Glomerular visceral epithelial cell (primary cell): ENCODE measurements at regions not wholly inside any gene's neighbourhood (a gene's known extent, or its start where the extent isn't known, plus 50 kb on each side); places are given as distances from the start of the nearest gene placed in this dataset.

Experiments used
- DNase-seq: peaks from one replicate; pipeline ENCODE4 v3.0.0-alpha.2; 2016; ENCODE audit errors: extremely low spot score

DNA sequence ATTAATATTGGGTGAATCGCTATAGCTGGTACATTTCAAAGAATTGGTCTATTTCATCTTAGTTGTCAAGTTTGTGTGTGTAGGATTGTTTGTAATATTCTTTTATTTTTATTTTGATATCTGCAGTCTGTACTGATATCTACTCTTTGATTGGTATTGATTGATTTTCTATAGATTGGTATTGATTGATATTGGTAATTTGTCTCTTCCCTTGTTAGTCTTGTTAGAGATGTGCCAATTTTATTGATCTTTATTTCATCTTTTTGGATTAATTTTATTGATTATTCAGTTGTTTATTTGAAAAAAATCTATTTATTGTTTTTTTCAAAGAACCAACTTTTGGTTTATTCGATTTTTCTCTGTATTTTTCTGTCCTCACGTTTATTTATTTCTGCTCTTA lies 61.4 kb downstream of the TM2D3 start:
- no peak for DNase-seq

DNA sequence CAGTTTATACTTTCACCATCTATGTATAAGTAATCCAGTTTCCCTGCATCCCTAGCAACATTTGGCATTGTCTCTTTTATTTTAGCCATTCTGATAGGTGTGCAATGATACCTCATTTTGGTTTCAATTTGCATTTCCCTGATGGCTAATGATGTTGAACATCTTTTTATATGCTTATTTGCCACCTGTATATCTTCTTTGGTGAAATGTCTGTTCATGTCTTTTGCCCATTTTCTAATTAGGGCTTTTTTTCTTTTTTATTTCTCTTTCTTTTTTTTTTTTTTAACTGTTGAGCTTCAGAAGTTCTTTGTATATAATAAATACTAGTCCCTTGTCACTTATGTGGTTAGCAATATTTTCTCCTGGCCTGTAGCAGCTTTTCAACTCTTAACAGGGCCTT lies 68.9 kb downstream of the TM2D3 start:
- DNase-seq, result no peak

DNA sequence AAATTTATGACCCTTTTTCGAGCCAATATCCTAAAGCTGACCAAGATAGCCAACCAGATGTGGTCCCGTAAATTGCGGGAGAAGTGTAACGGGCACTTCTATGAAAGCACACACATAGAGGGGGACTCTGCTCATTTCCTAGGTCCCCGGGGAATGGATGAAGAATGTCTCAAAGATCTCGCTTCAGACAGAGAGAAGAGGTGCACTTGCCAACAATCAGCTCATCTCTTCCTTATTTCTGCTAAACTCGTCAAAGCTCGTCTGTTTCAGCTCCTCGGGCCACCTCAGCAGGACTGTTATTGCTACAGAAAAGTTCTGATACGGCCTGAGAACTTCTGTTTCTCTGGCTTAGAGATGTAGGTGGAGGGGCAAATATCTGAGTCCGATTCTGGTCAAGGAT lies 71.8 kb downstream of the TM2D3 start:
- no peak for DNase-seq

DNA sequence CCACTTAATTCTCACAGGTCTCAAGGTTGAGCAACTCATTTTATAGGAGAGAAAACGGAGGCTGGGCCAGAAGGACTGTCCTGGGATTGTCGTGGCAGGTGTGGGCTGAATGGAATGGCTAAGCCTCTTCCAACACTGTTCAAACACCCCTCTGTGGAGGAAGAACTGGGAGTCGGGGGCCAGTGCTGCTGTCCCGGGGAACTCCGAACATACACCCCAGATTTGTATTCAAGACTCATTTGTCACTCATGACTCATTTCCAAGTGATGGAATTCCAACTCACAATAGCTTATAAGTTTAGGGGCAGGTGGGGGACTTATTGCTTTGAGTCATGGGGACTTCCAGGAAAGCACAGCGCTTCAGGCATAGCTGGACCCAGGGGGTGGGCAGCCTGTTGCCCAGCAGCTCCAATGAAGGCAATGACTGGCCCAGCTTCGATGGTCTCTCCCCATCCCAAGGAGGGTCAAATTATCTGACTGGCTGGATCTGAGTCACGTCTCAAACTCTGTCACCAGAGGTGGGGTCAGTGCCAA lies 72.5 kb downstream of the TM2D3 start:
- DNase-seq, result peak; percentile 50

DNA sequence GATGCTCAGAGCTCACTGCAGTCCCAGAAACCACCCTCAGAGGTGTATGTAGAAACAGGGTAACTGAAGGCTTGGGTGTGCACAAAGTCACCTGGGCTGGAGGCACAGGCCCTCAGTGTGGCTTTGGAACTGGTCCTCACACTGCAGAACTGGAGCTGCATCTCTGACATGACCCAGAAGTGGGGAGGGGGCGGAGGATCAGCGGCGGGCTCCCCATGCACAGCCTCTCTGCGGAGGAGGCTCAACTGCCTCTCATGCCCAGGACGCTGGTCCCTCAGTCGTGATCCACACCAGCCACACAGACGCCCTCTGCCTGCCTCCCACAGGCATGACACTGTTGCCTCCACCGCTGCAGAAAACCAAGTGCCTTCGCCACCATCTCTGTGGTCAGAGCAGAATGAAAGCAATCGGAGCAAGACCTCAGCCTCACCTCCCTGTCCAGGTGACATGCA lies 73.7 kb downstream of the TM2D3 start:
- no peak for DNase-seq

DNA sequence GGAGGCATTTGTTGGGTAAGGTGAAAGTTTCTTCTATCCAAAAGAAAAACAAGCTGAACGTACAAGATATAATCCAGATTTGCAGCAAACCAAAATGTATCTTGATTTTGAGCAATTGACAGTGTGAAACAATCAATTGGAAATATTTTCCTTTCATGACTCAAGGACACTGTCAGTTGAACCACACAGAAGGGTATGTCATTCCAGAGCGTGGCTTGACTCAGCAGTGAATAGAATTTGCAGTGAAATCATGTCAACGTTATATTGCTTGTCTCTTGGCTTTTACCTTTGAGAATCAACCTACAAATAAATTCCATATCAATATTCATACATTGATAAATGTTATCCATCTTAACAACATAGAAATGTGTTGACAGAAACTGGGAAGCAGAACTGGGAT lies 78.2 kb downstream of the TM2D3 start:
- DNase-seq, result no peak

DNA sequence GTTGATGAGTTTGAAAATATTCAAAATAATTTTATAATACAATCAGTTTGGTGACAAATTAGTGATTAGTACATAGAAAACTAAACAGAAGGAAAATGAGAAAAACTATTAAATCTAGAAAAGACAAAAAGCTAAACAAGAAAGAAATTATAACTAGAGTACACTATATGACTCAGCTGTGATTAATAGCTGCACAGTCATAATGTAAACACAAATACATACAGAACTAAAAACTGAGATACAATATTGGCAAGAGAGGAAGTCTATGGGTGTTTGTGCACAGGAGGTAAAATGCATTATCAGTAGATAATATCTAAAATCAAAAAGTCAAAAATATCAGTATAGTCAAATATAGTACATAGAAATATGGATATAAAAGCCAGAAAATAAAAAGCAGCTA lies 80.7 kb upstream of the PCSK6 start:
- no peak for DNase-seq

DNA sequence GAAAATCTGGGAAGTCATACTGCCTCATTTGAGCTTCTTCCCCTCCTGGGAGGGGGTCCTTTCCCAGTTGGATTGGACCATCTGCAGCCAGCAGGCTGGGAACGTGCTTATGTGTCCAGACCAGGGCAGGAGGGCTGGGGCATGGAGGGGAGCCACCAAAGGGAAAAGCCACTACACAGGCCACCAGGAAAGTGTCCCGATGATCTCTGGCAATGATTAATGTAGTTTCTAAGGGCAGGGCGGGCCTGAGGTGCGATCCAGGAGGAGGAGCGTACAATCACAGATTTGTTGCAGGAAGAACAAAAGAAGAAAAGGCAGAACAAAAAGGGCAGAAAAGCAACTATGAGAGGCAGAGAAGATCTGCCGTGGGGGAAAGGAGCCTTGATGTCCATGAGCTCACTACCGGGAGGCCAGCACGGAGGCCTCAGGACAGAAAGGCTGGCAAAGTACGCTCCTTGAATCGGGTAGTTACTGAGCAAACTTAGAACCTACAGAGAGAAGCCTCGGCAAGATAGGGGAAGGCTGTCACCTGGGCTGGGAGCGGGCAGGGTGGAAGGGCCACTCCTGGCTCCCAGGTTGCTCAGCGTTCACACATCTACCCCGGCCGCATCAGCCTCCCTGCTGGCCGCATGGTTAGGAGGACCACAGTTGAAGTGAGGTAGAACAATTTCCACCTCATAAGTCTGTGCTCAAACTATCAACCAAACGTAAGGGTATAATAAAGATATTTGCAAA lies 79.5 kb upstream of the PCSK6 start:
- DNase-seq, result no peak

DNA sequence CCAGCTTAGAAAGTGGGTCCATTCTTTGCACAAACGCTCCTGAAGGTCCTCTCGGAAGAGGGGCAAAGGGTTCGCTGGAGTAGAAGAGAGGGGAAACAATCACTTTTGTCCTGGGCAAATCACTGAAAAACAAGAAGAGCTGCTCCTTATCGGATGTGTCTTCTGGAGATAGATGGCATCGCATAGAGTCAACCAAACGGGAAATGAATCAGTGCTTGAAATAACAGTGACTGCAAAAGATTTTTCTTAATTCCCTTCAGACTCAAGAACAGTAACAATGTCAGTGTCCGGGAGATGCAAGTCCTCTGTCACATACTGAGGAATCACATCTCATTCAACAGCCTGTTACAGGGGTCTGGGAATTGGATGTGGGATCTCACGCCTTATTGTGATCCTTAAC lies 78.8 kb upstream of the PCSK6 start:
- DNase-seq, result no peak

DNA sequence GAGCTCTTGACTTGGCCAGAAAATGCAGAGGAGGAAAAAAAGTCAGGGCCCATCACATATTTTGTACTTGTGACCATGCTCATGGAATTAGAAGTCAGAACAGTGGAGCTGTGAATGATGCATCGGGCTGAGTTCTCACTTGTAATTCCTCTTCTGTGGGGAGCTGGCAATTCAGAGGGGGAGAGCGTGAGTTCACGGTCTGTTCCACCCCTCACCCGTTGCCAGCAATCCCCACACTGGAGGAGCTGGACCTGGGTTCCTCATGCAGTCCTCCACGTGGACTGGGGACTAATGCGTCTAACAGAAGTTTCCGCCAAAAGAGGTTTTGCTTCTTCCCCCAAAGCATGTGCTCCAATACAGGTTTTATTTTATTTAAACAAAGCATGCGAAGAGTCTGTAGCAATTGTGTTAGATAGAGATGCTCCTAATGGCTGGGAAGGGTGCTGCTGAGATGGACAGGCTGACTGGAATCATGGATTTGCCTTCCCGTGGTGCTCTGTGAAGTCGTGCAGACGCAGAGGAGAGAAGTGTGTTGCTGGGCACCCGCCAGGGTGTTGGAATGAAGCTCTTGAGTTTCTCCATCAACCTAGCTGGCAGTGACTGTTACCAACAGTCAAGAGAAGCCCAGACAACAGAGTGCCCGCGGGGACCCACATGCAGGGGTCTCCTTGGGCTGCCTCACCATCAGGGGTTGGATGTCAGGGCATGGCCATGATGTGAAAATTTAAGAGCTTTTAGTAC lies 77.4 kb upstream of the PCSK6 start:
- no peak for DNase-seq

DNA sequence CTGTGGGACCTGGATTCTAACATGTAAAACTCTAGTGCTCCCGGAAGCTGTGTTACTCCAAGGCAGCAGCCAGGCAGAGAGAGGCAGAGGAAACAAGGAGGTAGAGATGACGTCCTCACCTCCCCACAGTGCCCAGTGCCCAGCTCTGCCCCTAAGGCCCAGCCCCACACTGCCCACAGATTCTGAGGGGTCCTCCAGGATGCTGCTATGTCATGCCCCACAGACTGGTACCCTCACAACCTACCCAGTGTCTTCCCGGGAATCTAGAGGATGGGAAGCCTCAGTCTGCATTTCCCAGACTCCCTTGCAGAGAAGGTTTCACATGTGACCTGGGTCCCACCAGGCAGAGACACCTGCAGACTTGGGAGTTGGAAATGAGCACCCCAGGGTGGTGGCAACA lies 75.9 kb upstream of the PCSK6 start:
- DNase-seq, result no peak

DNA sequence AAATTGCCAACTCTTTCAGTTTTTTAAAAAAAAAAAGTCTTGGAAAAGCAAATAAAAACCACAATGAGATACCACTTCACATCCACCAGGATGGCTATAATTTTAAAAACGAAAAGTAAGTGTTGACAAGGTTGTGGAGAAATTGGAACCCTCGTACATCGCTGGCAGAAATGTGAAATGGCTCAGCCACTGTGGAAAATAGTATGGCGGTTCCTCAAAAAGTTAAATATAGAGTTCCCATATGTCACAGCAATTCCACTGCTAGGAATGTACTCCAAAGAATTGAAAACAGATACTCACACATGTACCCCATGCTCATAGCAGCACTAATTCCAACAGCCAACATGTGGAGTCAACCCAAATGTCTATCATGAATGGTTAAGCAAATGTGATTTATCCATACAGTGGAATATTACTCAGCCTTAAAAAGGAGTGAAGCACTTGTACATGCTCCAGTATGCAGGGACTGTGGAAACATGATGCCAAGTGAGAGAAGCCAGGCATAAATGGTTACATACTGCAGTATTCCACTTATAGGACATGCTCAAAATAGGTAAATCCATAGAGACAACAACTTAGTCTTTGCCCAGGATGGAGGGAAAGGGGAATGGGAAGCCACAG lies 73.8 kb upstream of the PCSK6 start:
- DNase-seq, result no peak

DNA sequence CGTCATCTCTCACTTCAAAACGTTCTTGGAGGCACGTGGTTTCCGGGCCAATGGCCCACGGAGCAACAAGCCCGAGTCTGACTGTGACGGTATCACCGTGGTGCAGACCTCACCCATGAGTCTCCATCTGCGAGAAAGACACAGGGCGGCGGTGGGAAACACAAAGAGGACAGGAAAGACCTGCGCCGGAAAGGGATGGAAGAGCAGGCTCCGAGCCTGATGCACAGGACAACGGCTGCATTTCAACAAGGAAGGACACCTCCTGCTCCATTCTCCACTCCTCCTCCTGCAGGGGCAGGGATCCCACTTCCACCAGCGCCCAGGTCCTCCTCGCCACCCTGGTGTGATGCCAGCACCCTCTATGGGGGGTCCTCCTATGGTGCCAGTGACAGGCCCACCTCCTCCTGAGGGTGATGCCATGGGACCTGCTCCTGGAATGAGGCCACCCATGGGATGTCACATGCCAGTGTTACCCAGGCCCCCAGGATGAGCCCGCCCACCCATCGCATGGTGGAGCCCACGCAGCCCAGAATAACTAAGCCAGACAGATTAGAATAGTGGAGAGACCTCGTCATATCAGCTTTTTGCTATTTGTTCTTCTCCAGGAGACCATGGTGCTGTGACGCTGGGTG lies 73.0 kb upstream of the PCSK6 start:
- no peak for DNase-seq

DNA sequence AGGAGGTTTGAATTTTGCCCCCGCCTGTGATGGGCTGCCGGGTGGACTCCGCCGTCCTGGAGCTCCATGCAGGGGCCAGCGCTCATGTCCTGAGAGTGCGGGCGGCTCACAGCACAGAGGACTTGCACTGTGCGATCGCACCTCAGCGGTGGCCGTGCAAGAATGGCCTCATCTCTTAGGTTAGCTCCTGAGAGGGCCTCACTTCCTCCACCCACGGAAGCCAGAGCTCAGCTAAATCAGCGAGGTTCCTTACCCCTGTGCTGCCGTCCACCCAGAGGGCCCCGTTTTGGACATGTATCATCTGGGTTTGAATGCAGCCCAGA lies 72.0 kb upstream of the PCSK6 start:
- DNase-seq, result no peak

DNA sequence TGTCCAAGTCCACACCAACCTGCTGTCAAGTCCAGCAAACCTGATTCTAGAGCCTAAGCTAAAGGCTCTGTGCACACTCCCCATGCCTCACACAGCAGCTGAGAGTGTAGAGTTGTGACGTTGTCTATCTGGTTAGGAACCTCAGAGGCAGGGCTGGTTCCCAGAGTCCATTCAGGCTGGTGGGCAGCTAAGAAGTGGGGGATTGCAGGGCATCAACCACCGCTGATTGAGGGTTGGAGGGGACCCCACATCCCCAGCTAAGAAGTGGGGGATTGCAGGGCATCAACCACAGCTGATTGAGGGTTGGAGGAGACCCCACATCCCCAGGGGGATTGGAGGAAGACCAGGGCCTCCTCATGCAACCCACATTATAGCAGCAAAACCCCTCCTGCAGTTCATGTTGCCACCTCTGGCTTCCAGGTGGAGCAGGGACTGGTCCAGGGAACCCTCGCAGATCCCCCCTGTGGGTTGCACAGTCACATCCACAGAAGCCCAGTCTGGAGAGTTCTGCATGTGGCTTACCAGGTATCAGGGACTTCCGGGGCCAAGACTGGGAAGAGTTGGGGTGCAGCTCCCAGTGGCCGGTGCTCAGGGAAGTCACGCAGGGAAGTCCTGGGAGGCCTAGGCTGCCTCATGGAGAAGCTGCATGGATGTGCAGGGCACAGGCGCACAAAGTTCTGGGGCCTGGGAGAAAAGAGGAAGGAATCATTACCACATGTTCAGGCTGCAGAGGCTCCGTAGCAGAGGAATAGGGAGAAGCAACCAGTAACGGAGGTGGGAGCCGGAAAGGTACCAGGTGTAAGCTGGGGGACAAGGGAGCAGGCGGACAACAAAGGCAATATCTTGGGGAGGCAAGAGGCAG lies 71.4 kb upstream of the PCSK6 start:
- no peak for DNase-seq

DNA sequence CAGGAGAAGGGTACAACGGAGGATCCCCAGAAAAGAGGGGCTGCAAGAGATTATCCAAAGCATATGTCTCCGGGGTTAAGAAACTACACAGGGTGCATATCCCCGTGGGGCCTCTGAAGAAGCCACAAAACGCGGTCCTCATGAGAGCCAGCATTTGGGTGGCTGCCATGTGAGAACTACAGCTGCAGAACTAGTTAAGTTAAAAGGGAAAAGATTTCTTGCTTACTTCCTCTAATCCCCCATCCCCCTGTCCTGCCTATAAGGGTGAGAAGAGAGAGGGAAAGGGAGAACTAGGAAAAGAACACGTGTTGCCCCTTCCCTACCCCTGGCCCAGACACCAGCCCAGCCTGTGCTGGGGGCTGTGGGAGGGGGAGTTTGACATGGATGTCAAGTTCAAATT lies 70.4 kb upstream of the PCSK6 start:
- no peak for DNase-seq

DNA sequence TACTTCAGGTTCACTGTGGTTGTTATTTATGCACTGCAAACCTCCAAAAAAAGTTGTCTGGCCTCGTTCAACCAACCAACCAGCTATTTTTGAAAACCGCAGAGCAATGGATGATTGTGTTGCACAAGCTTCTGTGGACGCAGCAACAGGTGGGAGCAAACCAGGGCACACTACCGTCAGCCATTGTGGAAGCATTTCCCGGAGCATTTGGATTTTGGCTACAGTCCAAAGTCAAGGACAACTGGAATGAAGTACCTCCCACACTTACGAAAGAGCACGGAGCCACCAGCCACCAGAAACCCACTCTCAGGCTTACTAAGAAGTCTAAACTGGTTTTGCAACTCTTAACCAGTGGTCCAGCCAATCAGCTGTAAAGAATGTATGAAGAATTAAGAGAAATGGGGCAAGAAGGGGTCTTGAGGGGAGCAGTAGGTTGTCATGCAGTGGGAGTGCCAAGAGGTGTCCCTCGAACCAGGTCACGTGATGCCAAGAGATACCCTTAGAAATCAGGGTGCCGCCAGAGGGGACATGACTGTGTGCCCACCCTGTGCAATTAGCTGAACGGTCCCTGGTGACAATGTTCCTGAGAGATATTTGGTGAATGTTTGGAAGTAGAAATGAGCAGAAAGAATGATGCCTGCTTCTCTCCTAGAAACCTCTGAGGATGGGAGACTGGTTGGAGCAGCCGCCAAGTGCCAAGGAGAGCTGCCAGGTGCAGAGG lies 68.9 kb upstream of the PCSK6 start:
- no peak for DNase-seq

DNA sequence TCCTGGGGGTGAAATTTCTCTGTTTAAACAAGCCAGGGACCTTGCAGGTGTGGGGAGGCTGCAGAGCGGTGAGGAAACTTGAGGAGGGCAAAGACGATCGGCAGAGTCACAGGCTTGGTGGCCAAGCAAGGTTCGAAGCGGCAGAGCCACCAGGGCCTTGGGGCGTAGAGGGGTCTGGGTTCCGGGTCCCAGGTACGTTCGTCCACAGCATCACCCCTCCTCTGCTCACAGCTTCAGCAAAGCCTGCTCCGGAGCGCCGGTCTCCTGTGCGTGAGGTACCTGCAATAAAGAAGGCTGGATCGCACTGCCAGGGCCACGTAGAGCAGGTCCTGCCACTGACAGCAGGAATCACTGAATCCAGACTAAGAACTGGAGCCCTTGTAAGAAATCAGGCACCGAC lies 66.8 kb upstream of the PCSK6 start:
- no peak for DNase-seq

DNA sequence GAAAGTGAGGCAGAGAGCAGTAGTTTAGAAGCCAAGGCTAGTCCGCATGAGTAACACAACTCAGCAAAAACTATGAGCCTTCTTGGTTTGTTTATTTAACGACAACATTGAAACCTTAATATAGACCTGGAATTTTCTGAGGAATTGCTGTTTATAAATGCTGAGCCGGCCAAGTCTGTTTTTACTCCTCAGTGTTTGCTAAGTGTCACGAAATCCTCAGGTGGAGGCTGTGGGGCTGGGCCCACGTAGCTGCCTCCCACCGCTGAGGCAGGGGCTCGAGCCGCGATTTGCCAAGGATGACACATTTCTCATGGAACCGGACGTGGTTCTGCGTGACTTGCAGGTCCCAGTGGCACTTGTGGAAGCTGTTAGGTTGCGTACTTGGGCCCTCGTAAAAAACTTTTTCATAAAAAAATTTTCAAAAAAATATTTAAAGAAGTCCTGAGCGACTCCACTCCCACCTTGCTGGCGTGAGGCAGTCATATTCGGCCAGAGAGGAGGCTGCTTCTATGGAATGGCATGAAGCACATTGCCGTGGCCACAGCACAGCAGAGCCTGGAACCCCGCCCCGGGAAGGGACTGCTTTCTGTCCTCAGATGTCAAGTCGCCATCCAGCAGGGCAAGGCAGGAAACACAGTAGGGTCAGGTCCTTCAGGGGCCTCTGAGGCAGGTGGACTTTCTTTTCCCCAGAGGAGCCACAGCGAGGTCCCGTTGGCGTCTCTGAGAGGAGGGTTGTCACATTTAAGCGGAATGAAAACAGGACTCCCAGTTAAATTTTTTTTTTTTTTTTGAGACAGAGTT lies 64.8 kb upstream of the PCSK6 start:
- DNase-seq, result no peak
